ENCODE measurements at regions not wholly inside any gene's neighbourhood (a gene's known extent, or its start where the extent isn't known, plus 50 kb on each side); places are given as distances from the start of the nearest gene placed in this dataset.

- DNase-seq (ENCODE audit: low read depth, low spot score), result no peak
- Histone ChIP-seq H3K9me3 (ENCODE audit: control insufficient read depth, low read depth, low read length) (no peaks in the 10 kb centered on the region), H2AFZ (ENCODE audit: control insufficient read depth, low read length) (no peak overlapping the region), H3K79me2 (ENCODE audit: control insufficient read depth, insufficient read depth, low read length) (no peaks in the 10 kb centered on the region), H3K9me1 (ENCODE audit: control insufficient read depth, extremely low read depth, insufficient read depth, low read length) (peaks cover 2% of the 10 kb centered on the region), H3K27me3 (ENCODE audit: control insufficient read depth, extremely low read depth, insufficient read depth, low read length) (no peaks in the 10 kb centered on the region), H3K4me2 (ENCODE audit: control insufficient read depth, extremely low read depth, insufficient read depth, low read depth, low read length) (no peak overlapping the region), H3K36me3 (ENCODE audit: control insufficient read depth in 2 of 2, extremely low read depth in 1 of 2, insufficient read depth in 2 of 2, low read length in 2 of 2) (no peaks in the 10 kb centered on the region), H3K4me3 (ENCODE audit: control insufficient read depth in 2 of 3, extremely low read depth in 1 of 3, insufficient read depth in 2 of 3, low read depth in 1 of 3, low read length in 3 of 3) (no peak overlapping the region), H3K9ac (ENCODE audit: control insufficient read depth, extremely low read depth, insufficient read depth, low read length) (no peak overlapping the region), H3K4me1 (ENCODE audit: control insufficient read depth, extremely low read depth, insufficient read depth, low read length) (peaks cover 6% of the 10 kb centered on the region), H4K20me1 (ENCODE audit: control insufficient read depth, extremely low read depth, insufficient read depth, low read length) (no peaks in the 10 kb centered on the region), H3K27ac (ENCODE audit: control insufficient read depth, insufficient read depth, low read length) (no peak overlapping the region)
- dilution Hi-C loops (cut with MboI; ENCODE audit: extremely low pct_ligation_motif_present, low sequenced_read_pairs), result no loop called here
- no peak for FAIRE-seq
- TF ChIP-seq EZH2 (IDR thresholded peaks at IDR 0.05; ENCODE audit: low read length), result no peak
- no peak for TF ChIP-seq CTCF (optimal IDR thresholded peaks at IDR 0.05 in 1 of 3, IDR thresholded peaks at IDR 0.05 in 1 of 3, conservative IDR thresholded peaks at IDR 0.05 in 1 of 3; ENCODE audit: extremely low read depth in 1 of 3, insufficient read depth in 2 of 3, low read length in 3 of 3)
Measured at GRCh38 chr12:124167141-124167540, 127.8 kb upstream of the RFLNA start.

GRCh38 chr12:124168016-124168786 lies 126.7 kb upstream of the RFLNA start:
- H3K27me3 ChIP-seq (ENCODE audit: control insufficient read depth, extremely low read depth, insufficient read depth, low read length), result no peaks in the 10 kb centered on the region
- H2AFZ ChIP-seq (ENCODE audit: control insufficient read depth, low read length), result no peak overlapping the region
- H4K20me1 ChIP-seq (ENCODE audit: control insufficient read depth, extremely low read depth, insufficient read depth, low read length), result no peaks in the 10 kb centered on the region
- H3K36me3 ChIP-seq (ENCODE audit: control insufficient read depth in 2 of 2, extremely low read depth in 1 of 2, insufficient read depth in 2 of 2, low read length in 2 of 2), result no peaks in the 10 kb centered on the region
- no peak for FAIRE-seq
- H3K9me3 ChIP-seq (ENCODE audit: control insufficient read depth, low read depth, low read length), result no peaks in the 10 kb centered on the region
- peaks cover 13% of the 10 kb centered on the region for H3K4me1 ChIP-seq (ENCODE audit: control insufficient read depth, extremely low read depth, insufficient read depth, low read length)
- no peak for DNase-seq (ENCODE audit: low read depth, low spot score)
- dilution Hi-C loops (cut with MboI; ENCODE audit: extremely low pct_ligation_motif_present, low sequenced_read_pairs), result no loop called here
- TF ChIP-seq CTCF (optimal IDR thresholded peaks at IDR 0.05 in 1 of 3, IDR thresholded peaks at IDR 0.05 in 1 of 3, conservative IDR thresholded peaks at IDR 0.05 in 1 of 3; ENCODE audit: extremely low read depth in 1 of 3, insufficient read depth in 2 of 3, low read length in 3 of 3) (no peak), EZH2 (IDR thresholded peaks at IDR 0.05; ENCODE audit: low read length) (no peak)
- H3K79me2 ChIP-seq (ENCODE audit: control insufficient read depth, insufficient read depth, low read length), result no peaks in the 10 kb centered on the region
- peaks cover 2% of the 10 kb centered on the region for H3K9me1 ChIP-seq (ENCODE audit: control insufficient read depth, extremely low read depth, insufficient read depth, low read length)
- H3K4me2 ChIP-seq (ENCODE audit: control insufficient read depth, extremely low read depth, insufficient read depth, low read depth, low read length), result no peak overlapping the region
- H3K27ac ChIP-seq (ENCODE audit: control insufficient read depth, insufficient read depth, low read length), result no peak overlapping the region
- no peak overlapping the region for H3K4me3 ChIP-seq (ENCODE audit: control insufficient read depth in 2 of 3, extremely low read depth in 1 of 3, insufficient read depth in 2 of 3, low read depth in 1 of 3, low read length in 3 of 3)
- no peak overlapping the region for H3K9ac ChIP-seq (ENCODE audit: control insufficient read depth, extremely low read depth, insufficient read depth, low read length)

Data from keratinocyte (primary cell).